ENCODE measurements at regions not wholly inside any gene's neighbourhood (a gene's known extent, or its start where the extent isn't known, plus 50 kb on each side); places are given as distances from the start of the nearest gene placed in this dataset.

- TF ChIP-seq, protein P1, sequence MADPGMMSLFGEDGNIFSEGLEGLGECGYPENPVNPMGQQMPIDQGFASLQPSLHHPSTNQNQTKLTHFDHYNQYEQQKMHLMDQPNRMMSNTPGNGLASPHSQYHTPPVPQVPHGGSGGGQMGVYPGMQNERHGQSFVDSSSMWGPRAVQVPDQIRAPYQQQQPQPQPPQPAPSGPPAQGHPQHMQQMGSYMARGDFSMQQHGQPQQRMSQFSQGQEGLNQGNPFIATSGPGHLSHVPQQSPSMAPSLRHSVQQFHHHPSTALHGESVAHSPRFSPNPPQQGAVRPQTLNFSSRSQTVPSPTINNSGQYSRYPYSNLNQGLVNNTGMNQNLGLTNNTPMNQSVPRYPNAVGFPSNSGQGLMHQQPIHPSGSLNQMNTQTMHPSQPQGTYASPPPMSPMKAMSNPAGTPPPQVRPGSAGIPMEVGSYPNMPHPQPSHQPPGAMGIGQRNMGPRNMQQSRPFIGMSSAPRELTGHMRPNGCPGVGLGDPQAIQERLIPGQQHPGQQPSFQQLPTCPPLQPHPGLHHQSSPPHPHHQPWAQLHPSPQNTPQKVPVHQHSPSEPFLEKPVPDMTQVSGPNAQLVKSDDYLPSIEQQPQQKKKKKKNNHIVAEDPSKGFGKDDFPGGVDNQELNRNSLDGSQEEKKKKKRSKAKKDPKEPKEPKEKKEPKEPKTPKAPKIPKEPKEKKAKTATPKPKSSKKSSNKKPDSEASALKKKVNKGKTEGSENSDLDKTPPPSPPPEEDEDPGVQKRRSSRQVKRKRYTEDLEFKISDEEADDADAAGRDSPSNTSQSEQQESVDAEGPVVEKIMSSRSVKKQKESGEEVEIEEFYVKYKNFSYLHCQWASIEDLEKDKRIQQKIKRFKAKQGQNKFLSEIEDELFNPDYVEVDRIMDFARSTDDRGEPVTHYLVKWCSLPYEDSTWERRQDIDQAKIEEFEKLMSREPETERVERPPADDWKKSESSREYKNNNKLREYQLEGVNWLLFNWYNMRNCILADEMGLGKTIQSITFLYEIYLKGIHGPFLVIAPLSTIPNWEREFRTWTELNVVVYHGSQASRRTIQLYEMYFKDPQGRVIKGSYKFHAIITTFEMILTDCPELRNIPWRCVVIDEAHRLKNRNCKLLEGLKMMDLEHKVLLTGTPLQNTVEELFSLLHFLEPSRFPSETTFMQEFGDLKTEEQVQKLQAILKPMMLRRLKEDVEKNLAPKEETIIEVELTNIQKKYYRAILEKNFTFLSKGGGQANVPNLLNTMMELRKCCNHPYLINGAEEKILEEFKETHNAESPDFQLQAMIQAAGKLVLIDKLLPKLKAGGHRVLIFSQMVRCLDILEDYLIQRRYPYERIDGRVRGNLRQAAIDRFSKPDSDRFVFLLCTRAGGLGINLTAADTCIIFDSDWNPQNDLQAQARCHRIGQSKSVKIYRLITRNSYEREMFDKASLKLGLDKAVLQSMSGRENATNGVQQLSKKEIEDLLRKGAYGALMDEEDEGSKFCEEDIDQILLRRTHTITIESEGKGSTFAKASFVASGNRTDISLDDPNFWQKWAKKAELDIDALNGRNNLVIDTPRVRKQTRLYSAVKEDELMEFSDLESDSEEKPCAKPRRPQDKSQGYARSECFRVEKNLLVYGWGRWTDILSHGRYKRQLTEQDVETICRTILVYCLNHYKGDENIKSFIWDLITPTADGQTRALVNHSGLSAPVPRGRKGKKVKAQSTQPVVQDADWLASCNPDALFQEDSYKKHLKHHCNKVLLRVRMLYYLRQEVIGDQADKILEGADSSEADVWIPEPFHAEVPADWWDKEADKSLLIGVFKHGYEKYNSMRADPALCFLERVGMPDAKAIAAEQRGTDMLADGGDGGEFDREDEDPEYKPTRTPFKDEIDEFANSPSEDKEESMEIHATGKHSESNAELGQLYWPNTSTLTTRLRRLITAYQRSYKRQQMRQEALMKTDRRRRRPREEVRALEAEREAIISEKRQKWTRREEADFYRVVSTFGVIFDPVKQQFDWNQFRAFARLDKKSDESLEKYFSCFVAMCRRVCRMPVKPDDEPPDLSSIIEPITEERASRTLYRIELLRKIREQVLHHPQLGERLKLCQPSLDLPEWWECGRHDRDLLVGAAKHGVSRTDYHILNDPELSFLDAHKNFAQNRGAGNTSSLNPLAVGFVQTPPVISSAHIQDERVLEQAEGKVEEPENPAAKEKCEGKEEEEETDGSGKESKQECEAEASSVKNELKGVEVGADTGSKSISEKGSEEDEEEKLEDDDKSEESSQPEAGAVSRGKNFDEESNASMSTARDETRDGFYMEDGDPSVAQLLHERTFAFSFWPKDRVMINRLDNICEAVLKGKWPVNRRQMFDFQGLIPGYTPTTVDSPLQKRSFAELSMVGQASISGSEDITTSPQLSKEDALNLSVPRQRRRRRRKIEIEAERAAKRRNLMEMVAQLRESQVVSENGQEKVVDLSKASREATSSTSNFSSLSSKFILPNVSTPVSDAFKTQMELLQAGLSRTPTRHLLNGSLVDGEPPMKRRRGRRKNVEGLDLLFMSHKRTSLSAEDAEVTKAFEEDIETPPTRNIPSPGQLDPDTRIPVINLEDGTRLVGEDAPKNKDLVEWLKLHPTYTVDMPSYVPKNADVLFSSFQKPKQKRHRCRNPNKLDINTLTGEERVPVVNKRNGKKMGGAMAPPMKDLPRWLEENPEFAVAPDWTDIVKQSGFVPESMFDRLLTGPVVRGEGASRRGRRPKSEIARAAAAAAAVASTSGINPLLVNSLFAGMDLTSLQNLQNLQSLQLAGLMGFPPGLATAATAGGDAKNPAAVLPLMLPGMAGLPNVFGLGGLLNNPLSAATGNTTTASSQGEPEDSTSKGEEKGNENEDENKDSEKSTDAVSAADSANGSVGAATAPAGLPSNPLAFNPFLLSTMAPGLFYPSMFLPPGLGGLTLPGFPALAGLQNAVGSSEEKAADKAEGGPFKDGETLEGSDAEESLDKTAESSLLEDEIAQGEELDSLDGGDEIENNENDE (IDR thresholded peaks at IDR 0.05; ENCODE audit: insufficient replicate concordance, low read length) = no peak
- TF ChIP-seq POLR2A (IDR thresholded peaks at IDR 0.05; ENCODE audit: control extremely low read depth in 1 of 2, low read depth in 2 of 2, low read length in 2 of 2) (no peak), CBX5 (IDR thresholded peaks at IDR 0.05; ENCODE audit: low read depth, low read length) (no peak), RAD21 (IDR thresholded peaks at IDR 0.05 in 1 of 2, conservative IDR thresholded peaks at IDR 0.05 in 1 of 2; ENCODE audit: low read depth in 2 of 2, low read length in 2 of 2) (no peak), CTCF (IDR thresholded peaks at IDR 0.05; ENCODE audit: control extremely low read depth in 1 of 3, insufficient read depth in 1 of 3, low read depth in 1 of 3, low read length in 3 of 3) (no peak), SUZ12 (IDR thresholded peaks at IDR 0.05; ENCODE audit: low read length) (no peak), PHF8 (conservative IDR thresholded peaks at IDR 0.05; ENCODE audit: low read depth, low read length) (no peak), POU5F1 (IDR thresholded peaks at IDR 0.05; ENCODE audit: low read depth, low read length) (no peak), RNF2 (IDR thresholded peaks at IDR 0.05; ENCODE audit: borderline replicate concordance, low read depth, low read length, missing control alignments, poor library complexity, severe bottlenecking) (no peak)
These were observed 285.7 kb downstream of the RNF144B start (continued) for GRCh38 chr6:18672852-18673251.

Measured in H1 (cell line).